Islet of Langerhans (tissue), 1 donor: ENCODE measurements at regions not wholly inside any gene's neighbourhood (a gene's known extent, or its start where the extent isn't known, plus 50 kb on each side); places are given as distances from the start of the nearest gene placed in this dataset.
"Not testable (repeated sequence)": the region's sequence is repeated elsewhere in the genome, so short reads cannot be mapped to it uniquely, and the experiment has no call there.

ENCODE experiments used
- FAIRE-seq: peaks from one replicate; lab custom pipeline; 2011; peaks lifted over from hg19 to GRCh38; lab: Jason Lieb, UNC

DNA sequence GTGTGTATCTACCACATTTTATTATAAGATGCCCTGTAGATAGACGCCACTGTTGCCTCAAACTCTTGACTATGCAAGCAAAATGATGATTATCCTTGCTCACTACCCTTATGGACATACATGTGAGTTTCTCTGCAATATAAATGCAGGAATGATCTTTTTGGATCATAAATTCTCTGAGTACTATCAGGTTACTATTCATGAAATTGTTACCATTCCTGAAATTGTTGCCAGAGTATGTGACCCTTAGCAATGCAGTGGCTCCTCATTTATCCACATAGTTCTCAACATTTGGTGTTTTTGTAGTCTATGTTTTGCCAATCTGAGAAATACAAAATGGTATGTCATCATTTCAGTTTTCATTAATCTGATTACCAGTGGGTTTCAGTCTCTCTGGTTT, 166.2 kb upstream of the FAM3C start:
- no peak for FAIRE-seq

DNA sequence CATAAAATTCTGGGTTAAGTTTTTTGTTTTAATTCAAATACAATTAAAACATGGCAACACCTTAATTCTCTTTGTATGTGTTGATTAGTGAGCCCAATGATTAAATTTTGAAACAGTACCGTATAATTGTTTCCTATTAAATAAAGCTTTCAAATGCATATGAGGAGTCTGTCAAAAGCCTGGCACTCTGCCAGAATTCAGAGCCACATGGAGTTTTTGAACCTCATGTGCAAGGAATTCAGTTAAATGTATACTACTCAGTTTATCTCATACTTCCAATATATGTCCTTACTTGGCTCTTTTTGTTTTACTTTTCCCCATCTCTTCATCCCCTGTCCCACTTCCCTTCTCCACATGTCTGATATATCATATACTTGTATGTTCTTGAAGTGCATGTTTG, 165.6 kb upstream of the FAM3C start:
- no peak for FAIRE-seq

DNA sequence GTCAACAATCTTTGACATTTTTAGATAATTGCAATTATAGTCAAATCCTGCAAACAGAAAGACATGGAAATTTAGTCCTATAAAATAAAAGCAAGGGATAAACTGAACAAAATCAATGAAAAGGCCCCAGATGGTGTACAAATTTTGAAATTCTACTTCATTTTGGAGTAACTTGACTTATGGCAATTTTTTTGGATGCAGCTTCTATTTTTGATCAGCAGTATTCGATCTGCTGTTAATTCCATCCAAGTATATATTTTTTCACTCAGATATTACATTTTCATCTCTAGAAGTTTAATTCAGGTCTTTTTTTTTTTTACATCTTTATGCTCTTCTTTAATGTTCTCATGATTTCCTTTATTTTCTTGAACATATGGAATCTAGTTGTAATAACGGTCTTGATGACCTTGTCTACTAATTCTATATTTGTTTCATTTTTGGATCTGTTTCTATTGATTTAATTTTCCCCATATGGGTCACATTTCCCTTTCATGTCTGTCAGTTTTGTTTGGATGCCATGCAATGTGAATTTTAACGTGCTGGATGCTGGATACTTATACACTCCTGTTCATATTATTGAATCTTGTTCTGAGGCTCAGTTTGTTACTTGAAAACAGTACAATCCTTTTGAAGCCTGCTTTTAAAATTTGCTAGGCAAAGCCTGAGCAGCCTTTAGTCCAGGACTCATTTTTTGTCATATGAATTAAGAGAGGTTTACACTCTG, 164.3 kb upstream of the FAM3C start:
- FAIRE-seq, result no peak

DNA sequence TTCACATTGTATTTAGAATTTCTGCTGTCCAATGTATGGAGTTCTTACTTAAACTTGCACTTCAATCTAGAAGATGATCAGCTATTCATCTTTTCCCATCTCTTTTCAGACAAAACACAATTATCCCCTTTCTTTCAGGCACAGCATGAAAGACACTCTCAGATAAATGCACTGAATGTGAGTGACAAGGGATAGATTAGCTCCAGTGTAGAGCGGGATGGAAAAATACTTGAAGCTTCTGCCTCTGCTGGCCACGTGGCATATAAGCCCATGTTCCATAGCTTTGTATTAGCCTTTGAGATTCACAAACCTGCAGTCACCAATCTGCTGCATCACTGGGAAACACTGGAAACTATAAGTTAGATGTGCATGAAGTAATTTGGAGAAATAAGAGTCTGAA, 162.2 kb upstream of the FAM3C start:
- no peak for FAIRE-seq

DNA sequence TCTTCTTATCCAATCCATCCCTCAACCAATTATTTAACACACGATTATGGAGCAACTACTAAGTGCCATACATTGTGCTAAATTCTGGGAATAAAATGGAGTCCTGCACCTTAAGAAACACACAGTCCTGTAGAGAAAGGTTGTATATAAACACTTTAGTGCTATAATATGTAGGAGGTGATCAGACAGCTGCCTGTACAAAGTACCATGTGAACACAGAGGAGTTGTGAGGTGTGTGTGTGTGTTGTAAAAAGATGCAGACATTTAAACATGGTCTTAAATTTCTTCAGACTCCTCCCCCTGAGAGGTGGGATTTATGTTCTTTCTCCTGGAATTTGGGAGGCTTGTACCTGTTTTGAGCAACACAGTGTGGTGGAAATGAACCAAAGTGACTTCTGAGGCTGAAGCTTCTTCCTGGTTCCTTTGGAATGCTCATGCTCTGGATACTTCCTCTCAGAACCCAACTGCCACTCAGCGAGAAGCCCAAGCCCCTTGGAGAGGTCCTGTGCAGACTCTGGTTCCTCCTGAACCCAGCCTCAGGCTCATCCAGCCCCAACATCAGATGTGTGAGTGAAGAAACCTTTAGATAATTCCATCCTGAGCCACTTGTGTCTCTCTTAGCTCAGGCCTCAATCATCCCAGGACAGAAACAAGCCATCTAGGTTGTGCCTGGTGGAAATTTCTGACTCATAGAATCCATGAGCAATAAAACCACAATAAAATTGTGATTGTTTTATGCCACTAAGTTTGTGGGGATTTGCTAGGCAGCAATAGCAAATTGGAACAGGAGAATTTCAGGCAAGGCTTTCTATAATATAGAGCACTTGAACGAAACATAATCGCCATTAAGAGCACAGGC, 161.2 kb upstream of the FAM3C start:
- FAIRE-seq, result no peak

DNA sequence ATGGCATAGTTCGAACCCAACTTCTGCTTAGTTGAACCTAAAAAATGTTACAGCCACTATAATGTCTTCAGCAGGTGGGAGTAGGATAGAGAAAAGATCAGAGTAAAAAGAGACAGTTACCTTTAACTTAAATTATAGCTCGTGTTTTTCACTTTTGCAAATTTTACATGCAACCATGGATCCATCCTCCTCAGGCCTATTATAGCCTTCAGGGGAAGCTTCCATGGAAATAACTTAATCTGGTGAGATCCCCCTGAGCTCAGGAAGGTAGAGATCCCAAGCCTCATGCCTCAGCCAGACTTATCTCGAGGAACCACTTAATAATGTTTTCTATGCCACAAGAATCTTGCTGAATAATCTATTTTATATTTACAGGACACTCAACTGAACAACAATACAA, 159.4 kb upstream of the FAM3C start:
- no peak for FAIRE-seq

DNA sequence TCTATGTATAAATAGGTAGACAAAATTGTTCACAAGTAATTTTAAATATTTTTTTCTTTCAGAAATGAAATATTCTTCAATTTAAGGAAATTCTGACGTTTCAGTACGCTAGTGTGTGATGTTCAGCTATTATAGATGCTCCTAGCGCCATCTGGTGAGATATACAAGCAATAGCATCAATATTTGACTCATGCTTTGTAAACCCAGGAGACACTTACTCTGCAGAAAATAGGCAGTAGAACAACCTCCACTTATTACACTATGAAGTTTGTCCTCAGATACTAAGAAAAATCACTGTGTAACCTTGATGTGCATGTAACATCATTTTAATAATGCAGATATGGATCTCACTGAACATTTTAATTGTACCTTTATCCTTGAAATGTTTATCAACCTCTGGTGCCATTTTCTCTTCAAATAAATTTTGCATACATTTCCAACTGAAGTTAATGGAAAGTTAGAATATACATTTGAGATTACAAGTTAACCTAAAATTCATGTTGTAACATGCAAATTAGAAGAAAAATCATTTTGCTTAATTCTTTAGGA, 151.5 kb upstream of the FAM3C start:
- peak; percentile 99 for FAIRE-seq

DNA sequence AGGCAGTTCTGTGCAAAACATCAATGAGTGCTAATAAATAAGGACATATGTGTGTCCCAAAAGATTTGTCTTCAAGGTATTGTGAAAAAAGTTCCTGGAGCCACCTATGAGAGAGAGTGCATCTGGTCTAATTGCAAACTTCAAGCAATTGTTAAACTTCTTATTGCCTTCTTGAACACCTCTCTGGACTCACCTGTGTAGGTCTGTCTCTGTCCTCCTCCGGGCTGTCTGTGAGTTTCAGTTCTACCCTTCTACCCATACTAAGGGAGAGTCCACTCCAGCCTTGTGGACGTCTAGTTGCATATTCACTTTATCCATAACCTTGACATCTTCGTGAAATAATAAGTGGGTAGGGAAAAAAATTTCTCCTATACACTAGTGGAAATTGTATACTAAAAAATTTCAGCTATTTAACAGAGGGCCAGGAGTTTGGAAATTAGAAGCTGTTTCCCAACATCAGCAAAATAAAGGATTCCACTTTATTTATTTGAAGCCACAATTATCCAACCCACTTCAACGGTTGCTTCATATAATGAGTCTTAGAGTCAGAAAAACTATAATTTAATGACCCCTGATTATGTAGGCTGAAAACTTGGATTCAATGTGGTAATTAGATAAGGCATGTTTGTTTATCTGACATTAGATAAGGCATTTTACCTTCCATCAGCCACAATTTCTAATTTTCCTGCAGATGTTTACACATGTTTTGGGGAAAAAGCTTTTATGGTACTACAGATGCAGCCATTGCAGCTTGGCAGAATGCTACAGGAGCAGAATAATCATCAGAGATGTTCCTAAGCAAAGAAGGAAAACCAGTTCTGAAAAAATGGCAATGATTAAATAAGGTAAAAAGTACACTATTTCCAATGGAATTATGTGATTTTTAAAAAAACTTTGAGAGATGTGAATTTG, 150.8 kb upstream of the FAM3C start:
- no peak for FAIRE-seq

DNA sequence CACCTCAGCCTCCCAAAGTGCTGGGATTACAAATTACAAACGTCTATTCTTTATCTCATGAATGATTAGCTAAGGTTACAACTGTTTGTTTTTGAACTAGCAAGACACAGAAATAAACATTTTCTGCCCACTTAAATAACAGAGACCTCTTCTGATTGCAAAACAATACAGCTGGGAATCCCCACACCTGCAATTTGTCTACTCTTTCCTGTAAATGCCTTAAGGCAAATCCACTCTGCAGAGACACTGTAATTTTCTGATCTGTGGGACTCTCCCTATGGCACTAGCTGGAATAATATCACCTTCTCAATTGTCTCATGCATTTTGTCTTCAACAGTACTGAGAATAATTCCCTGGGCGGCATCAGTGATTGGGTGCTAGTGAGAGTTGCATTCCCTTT, 149.3 kb upstream of the FAM3C start:
- no peak for FAIRE-seq

DNA sequence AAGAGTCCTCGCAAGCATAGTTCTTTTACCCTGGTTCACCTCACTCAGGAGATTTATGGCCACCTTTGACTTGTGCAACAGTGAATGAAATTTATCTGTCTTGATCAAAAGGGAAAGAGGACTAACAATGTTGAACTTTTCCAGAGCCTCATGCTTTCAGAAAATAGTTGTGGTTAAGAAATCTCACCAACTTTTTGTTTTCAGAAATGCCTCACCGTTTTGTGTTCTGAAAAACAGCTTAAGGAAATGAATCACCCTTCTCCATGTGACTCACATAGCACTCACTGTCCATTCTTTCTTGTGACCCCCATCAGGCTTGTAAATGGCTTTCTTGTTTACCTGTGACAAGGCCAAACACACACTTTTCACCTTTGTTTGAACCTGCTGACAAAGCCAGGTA, 148.6 kb upstream of the FAM3C start:
- FAIRE-seq, result no peak

DNA sequence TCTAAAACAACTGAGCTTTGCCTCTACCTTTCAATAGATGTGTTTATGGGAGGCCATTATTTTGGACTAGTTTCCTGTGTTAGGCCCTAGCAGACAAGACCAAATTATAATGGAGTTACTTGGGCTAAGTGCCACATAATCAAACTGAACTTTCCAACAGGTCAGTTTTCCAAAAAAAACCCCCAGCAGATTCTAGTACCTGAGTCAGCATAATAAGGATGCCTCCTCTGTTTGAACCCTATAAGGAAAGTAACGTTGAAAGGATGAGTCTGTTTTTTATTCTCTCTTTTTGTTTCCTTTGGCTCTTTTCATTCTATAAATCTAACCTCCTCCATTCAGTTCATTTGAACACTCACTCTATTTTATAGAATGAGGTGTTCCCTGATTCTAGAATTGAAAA, 148.1 kb upstream of the FAM3C start:
- FAIRE-seq, result no peak

DNA sequence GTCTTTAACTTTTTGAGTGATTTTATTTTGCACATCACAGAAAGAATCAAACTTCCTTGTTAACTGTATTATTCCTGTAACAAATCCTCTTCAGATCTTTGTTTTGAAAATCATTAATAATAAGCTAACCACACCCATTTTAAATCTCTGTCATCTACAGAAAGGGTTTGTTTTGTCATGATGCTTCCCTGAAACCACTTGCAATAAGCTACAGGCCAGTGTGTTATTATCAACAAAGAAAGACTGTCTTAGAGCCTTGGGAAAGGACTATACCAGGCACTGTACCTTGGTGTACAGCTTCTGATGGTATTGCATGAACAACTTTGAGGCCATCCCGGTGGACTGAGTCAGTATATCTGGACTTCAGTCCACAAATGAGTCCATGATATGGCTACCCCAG, 145.3 kb upstream of the FAM3C start:
- FAIRE-seq, result peak; percentile 9

DNA sequence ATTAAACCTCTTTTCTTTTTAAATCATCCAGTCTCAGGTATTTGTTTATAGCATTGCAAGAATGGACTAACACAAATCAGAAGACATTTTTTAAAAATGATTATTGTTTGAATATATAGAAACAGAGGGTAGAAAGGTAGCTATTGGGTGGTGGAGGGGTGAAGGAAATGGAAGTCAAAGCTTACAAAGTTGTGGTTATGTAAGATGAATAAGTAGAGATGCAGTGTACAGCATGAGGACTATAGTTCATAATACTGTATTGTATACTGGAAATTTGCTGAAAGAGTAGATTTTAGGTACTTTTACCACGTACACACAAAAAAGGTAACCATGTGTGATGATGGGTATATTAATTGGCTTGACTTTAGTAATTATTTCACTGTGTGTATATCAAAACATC, 144.0 kb upstream of the FAM3C start:
- no peak for FAIRE-seq

DNA sequence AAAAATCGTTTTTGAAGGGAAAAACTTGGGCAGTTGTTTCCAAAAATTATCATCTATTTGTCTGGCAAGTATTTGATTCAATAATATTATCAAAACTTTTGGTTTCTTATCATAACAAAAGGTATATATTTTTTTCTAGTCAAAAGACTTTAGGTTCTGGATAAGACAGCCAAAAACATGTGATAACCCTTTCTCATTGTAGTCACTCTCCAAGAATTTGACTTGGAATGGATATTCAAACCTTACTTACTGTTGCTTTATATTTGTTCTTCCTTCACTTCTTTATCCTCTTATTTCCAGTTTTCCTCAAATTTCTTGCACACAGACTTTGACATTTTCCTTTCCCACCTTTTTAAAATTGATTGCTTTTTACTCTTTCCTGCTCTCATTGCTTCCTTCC, 140.9 kb upstream of the FAM3C start:
- no peak for FAIRE-seq

DNA sequence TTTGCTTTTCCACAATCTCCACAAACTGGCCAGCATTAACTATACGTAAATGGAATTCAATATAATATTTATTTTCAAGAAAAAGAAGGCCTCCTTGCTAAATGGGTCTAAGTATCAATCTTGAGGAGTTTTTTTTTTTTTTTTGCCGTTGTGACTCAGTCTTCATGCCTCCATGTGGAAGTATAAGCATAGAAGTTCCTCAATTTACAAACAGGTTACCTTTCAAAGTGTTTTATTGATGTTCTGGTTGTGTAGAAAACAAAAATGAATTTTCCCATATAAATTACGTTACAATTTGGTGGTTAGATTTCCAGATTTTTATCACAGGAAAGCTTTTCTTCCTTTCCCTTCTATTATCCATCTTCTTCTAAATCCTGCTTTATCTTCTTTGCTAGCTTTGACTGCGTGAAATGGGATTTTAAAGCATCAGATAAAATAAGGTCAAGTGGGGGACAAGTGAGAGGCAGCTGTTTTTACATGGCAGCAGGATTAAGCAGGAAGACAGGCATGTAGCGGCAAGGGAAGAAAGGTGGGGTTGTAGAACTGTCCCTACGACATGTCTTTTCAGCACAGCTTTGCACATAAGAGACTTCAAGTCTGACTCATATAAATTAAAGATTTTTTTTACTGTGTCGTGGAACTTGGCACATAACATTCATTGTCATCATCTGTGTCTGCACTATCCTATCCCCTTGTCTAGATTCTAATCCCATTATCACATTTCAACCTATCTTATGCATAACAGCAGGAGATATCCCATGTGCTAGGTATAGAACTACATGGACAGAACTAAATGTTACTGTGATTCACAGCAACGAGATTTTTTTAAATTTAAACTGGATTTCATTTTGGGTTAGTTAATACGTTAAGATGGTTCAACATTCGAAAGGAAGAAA, 135.3 kb upstream of the FAM3C start:
- no peak for FAIRE-seq

DNA sequence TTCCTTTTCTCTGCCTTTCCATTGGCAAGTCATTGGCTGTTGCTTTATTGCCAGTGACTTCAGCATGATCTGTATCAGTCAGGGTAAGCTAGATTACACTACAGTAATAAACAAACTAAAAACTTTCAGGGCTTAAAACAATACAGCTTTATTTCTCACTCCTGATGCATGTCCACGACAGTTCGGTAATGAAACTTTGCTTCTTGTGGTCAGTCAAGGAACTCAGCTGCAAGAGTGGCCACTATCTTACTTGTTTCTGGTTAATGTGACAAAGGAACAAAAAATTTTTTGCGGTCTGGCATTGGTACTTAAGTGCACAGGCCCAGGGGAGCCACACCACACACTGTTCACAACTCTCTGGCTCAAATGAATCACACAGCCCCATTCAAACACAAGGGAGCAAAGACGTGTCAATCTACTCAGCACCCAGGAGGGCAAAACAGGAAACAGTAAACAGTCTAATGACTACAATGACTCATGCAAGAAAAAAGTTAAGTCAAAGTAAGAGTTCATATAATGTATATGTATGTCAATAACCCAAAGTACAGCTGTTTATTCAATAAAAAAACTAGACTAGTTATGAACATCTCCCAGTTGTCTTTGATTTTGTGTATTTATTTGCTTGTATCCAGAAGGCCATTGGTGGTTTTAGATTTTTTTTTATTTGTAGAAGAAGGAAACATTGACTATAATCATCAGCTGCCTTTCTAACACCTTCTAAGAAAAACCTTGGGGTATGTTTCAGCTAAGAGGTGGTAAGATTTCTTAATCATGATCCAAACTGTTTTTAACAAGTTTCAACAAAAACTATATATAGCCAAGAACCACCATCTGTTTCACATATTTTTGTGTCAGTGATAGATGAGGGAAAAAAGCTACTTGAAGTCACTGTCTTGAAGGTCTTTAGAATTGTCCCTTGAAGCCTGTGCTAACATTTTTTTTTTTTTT, 134.4 kb upstream of the FAM3C start:
- FAIRE-seq, result no peak

DNA sequence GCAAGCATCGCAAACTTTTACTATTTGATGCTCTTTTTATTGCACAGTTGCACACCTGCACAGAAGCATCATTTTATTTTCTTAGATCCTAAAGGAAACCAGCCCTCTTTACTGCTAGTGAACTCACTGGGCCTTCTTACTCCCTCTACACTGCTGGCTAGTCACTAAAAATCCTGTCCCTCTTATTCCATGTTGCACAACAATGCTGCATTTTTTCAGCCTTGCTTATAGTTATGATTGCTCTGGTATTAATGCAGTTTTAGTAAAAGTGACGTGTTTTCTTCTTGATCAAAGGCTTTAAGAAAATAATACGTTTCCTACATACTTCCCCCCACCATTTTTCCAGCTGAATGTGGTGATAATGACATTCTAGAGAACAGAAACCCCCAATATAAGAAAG, 132.9 kb upstream of the FAM3C start:
- no peak for FAIRE-seq

DNA sequence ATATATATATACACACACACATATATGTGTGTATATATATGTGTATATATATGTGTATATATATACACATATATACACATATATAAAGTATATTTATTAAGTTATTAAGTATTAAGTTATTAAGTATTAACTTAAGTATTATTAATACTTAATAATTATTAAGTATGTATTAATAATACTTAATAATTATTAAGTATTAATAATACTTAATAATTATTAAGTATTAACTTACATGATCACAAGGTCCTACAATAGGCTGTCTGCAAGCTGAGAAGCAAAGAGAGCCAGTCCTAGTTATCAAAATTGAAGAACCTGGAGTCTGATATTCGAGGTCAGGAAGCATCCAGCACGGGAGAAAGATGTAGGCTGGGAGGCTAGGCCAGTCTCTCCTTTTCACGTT, 130.1 kb upstream of the FAM3C start:
- not testable (repeated sequence) for FAIRE-seq

DNA sequence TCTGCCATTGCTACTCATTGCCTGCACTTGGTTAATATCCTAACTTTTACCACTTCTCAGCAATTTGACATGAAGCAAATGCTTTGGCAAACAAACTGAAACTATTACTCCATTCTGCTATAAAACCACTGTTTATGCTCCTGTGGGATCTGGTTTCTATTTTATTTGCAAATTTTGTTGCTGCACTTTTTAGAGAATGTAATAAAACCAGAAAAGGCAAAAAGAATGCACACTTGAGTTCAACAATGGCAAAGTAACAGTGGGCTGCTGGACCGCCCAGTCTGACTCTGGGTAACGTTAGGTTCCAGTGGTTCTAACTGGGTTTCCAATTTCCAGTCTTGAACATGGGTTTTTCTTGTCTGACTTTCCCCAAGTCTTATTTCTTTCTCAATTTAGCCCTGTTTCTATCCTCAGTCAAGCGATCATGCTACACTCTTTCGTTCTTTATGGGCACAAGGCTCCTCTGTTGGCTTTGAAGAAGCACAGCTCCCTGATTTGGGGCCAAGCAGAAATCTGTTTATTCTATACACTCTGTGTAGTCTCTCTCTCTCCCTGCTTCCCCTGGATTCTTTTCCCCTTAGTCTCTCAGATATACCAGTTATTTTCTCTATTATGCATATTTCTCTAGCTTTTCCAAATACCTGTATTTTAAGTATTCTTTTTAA, 129.2 kb upstream of the FAM3C start:
- no peak for FAIRE-seq
